NCI-H526 treated with DMSO at 0.1 percent for 48 hours (cell line): ENCODE measurements at regions not wholly inside any gene's neighbourhood (a gene's known extent, or its start where the extent isn't known, plus 50 kb on each side); places are given as distances from the start of the nearest gene placed in this dataset.

Source experiments
- DNase-seq: peaks from one replicate; lab custom pipeline; 2025; lab: John Stamatoyannopoulos, UW

GRCh38 chr21:15241997-15242736, 177.4 kb upstream of the NRIP1 start:
- no peak for DNase-seq

GRCh38 chr21:15242906-15243305, 178.1 kb upstream of the NRIP1 start:
- no peak for DNase-seq

GRCh38 chr21:15243406-15243805, 178.6 kb upstream of the NRIP1 start:
- DNase-seq: no peak

GRCh38 chr21:15247613-15248012, 182.8 kb upstream of the NRIP1 start:
- no peak for DNase-seq

GRCh38 chr21:15249285-15249993, 184.6 kb upstream of the NRIP1 start:
- DNase-seq: no peak

- DNase-seq: no peak
These were observed 185.6 kb upstream of the NRIP1 start for GRCh38 chr21:15250384-15250783.

- DNase-seq: no peak
These were observed 187.6 kb upstream of the NRIP1 start for GRCh38 chr21:15252431-15252830.

- no peak for DNase-seq
These were observed 189.3 kb upstream of the NRIP1 start for GRCh38 chr21:15254111-15254510.

- no peak for DNase-seq
These were observed 190.5 kb upstream of the NRIP1 start for GRCh38 chr21:15255261-15255660.

- DNase-seq: no peak
These were observed 191.0 kb upstream of the NRIP1 start for GRCh38 chr21:15255763-15256162.

- DNase-seq: peak; percentile 13
These were observed 192.2 kb upstream of the NRIP1 start for GRCh38 chr21:15256996-15257395.

- no peak for DNase-seq
These were observed 192.8 kb upstream of the NRIP1 start for GRCh38 chr21:15257646-15258045.

GRCh38 chr21:15259824-15260223, 195.0 kb upstream of the NRIP1 start:
- DNase-seq: no peak

GRCh38 chr21:15260604-15261003, 195.8 kb upstream of the NRIP1 start:
- DNase-seq: no peak

GRCh38 chr21:15264084-15264665, 199.4 kb upstream of the NRIP1 start:
- no peak for DNase-seq

GRCh38 chr21:15272171-15272570, 207.4 kb upstream of the NRIP1 start:
- no peak for DNase-seq

GRCh38 chr21:15272591-15272990, 207.8 kb upstream of the NRIP1 start:
- no peak for DNase-seq

- no peak for DNase-seq
These were observed 208.4 kb upstream of the NRIP1 start for GRCh38 chr21:15273244-15273643.

- DNase-seq: no peak
These were observed 210.1 kb upstream of the NRIP1 start for GRCh38 chr21:15274701-15275485.

- DNase-seq: no peak
These were observed 210.9 kb upstream of the NRIP1 start for GRCh38 chr21:15275615-15276235.

GRCh38 chr21:15276243-15276642, 211.4 kb upstream of the NRIP1 start:
- peak; percentile 80 for DNase-seq

- DNase-seq: no peak
These were observed 212.7 kb upstream of the NRIP1 start for GRCh38 chr21:15277466-15277865.
